DOHH2 (cell line): ENCODE measurements at regions not wholly inside any gene's neighbourhood (a gene's known extent, or its start where the extent isn't known, plus 50 kb on each side); places are given as distances from the start of the nearest gene placed in this dataset.

Experiments
- H3F3A ChIP-seq: fragments of 200-600 bp; sonication (generic), shearing (Covaris generic); 2 replicates; pipeline ENCODE4 v1.6.0; 2016; ENCODE audit warnings: antibody characterized with exemption, mild to moderate bottlenecking; ENCODE audit not compliant: control insufficient read depth, insufficient read depth
- H3K27ac ChIP-seq: fragments of 200-600 bp; sonication (generic); 2 replicates; pipeline ENCODE4 v1.5.1; 2014; ENCODE audit warnings: low read depth, mild to moderate bottlenecking, low read length, moderate library complexity
- H3K27me3 ChIP-seq: fragments of 200-600 bp; sonication (generic); 2 replicates; pipeline ENCODE4 v1.6.1; 2014; ENCODE audit warnings: mild to moderate bottlenecking, low read length, mixed read lengths; ENCODE audit not compliant: control insufficient read depth
- H3K36me3 ChIP-seq: fragments of 200-600 bp; sonication (generic); 2 replicates; pipeline ENCODE4 v1.6.1; 2014; ENCODE audit warnings: mild to moderate bottlenecking, low read length, moderate library complexity, mixed read lengths; ENCODE audit not compliant: control insufficient read depth
- H3K4me1 ChIP-seq: fragments of 200-600 bp; sonication (generic); 2 replicates; pipeline ENCODE4 v1.6.1; 2014; ENCODE audit warnings: mild to moderate bottlenecking, low read length, mixed read lengths; ENCODE audit not compliant: control insufficient read depth
- H3K4me2 ChIP-seq: fragments of 200-600 bp; sonication (generic); 2 replicates; pipeline ENCODE4 v1.6.0; 2014; ENCODE audit warnings: mild to moderate bottlenecking, low read length, moderate library complexity
- H3K4me3 ChIP-seq: fragments of 200-600 bp; sonication (generic); 2 replicates; pipeline ENCODE4 v1.5.1; 2014; ENCODE audit warnings: mild to moderate bottlenecking, low read length, mixed read lengths
- H3K79me2 ChIP-seq: fragments of 200-600 bp; sonication (generic); 2 replicates; pipeline ENCODE4 v1.6.1; 2014; ENCODE audit warnings: mild to moderate bottlenecking, low read length, mixed read lengths; ENCODE audit not compliant: control insufficient read depth
- H3K9me2 ChIP-seq: fragments of 200-600 bp; sonication (generic); replicated peaks from 2 replicates; pipeline ENCODE4 v1.6.1; 2014; ENCODE audit warnings: mild to moderate bottlenecking, low read length, mixed read lengths; ENCODE audit not compliant: control insufficient read depth
- H3K9me3 ChIP-seq: fragments of 200-600 bp; sonication (generic); 2 replicates; pipeline ENCODE4 v1.6.1; 2014; ENCODE audit warnings: antibody characterized with exemption, low read length, mixed read lengths; ENCODE audit not compliant: control insufficient read depth, insufficient read depth
- H4K20me1 ChIP-seq: fragments of 200-600 bp; sonication (generic); 2 replicates; pipeline ENCODE4 v1.6.0; 2014; ENCODE audit warnings: low read depth, mild to moderate bottlenecking, antibody characterized with exemption, low read length, moderate library complexity; ENCODE audit not compliant: control insufficient read depth, insufficient read depth
- CTCF ChIP-seq: fragments of 200-600 bp; sonication (generic); IDR thresholded peaks from one replicate; pipeline ENCODE4 v1.5.1; 2014; ENCODE audit warnings: antibody characterized with exemption, mild to moderate bottlenecking, low read depth, low read length; ENCODE audit not compliant: poor library complexity, severe bottlenecking
- EZH2phosphoT487 ChIP-seq: fragments of 200-600 bp; sonication (generic); IDR thresholded peaks from 2 replicates; pipeline ENCODE4 v1.6.1; 2017; ENCODE audit warnings: borderline replicate concordance, mild to moderate bottlenecking, antibody characterized with exemption, low read length, moderate library complexity, mixed read lengths

GRCh38 chr2:6498841-6499240, 366.9 kb downstream of the CMPK2 start:
- Histone ChIP-seq H3F3A (no peaks in the 10 kb centered on the region), H3K79me2 (no peaks in the 10 kb centered on the region)

GRCh38 chr2:6499691-6500090, 366.0 kb downstream of the CMPK2 start:
- no peaks in the 10 kb centered on the region for H3K27me3 ChIP-seq
- no peaks in the 10 kb centered on the region for H3F3A ChIP-seq
- no peaks in the 10 kb centered on the region for H3K9me2 ChIP-seq
- no peak overlapping the region for H3K27ac ChIP-seq
- no peaks in the 10 kb centered on the region for H4K20me1 ChIP-seq
- H3K4me3 ChIP-seq = no peak overlapping the region
- H3K9me3 ChIP-seq = no peaks in the 10 kb centered on the region; the same call in 1 of the 2 replicates
- H3K79me2 ChIP-seq = no peaks in the 10 kb centered on the region
- H3K4me1 ChIP-seq = no peaks in the 10 kb centered on the region
- no peaks in the 10 kb centered on the region for H3K36me3 ChIP-seq
- no peak for TF ChIP-seq CTCF
- TF ChIP-seq EZH2phosphoT487 = no peak
- H3K4me2 ChIP-seq = no peak overlapping the region

More at GRCh38 chr2:6498841-6499240, 366.9 kb downstream of the CMPK2 start:
- Histone ChIP-seq H3K9me2 (no peaks in the 10 kb centered on the region), H3K27ac (no peak overlapping the region), H3K4me1 (no peaks in the 10 kb centered on the region), H3K4me2 (no peak overlapping the region), H3K36me3 (no peaks in the 10 kb centered on the region), H3K27me3 (no peaks in the 10 kb centered on the region), H3K9me3 (no peaks in the 10 kb centered on the region; the same call in 1 of the 2 replicates), H4K20me1 (no peaks in the 10 kb centered on the region), H3K4me3 (no peak overlapping the region)
- TF ChIP-seq CTCF (no peak), EZH2phosphoT487 (no peak)

GRCh38 chr2:6506361-6506794, 359.3 kb downstream of the CMPK2 start:
- Histone ChIP-seq H3K27ac (no peak overlapping the region), H4K20me1 (no peaks in the 10 kb centered on the region), H3K9me2 (no peaks in the 10 kb centered on the region), H3K36me3 (no peaks in the 10 kb centered on the region), H3K79me2 (no peaks in the 10 kb centered on the region), H3F3A (no peaks in the 10 kb centered on the region), H3K4me2 (no peak overlapping the region), H3K4me1 (no peaks in the 10 kb centered on the region), H3K4me3 (no peak overlapping the region), H3K9me3 (no peaks in the 10 kb centered on the region), H3K27me3 (no peaks in the 10 kb centered on the region)
- TF ChIP-seq CTCF (no peak), EZH2phosphoT487 (no peak)
